ENCODE measurements at regions not wholly inside any gene's neighbourhood (a gene's known extent, or its start where the extent isn't known, plus 50 kb on each side); places are given as distances from the start of the nearest gene placed in this dataset.

DNA sequence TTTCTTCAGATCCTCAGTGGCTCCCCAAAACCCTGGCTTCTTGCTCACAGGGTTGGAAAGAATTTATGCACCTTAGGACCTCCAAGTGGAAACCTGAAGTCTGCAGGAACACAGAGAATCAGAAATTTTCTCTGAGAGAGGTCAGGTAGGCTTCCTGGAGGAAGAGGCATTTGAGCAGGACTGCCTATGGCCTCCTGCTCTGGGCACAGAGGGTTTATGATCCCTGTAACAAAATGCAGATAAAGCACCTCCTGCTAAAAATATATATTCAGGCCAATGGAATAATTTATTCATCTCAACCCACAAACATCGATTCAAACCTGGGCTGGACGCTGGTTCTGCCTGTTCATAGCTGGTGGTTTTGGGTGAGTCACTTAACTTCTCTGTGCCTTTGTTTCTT, 68.1 kb upstream of the FGF3 start:
- TF ChIP-seq, protein P1, sequence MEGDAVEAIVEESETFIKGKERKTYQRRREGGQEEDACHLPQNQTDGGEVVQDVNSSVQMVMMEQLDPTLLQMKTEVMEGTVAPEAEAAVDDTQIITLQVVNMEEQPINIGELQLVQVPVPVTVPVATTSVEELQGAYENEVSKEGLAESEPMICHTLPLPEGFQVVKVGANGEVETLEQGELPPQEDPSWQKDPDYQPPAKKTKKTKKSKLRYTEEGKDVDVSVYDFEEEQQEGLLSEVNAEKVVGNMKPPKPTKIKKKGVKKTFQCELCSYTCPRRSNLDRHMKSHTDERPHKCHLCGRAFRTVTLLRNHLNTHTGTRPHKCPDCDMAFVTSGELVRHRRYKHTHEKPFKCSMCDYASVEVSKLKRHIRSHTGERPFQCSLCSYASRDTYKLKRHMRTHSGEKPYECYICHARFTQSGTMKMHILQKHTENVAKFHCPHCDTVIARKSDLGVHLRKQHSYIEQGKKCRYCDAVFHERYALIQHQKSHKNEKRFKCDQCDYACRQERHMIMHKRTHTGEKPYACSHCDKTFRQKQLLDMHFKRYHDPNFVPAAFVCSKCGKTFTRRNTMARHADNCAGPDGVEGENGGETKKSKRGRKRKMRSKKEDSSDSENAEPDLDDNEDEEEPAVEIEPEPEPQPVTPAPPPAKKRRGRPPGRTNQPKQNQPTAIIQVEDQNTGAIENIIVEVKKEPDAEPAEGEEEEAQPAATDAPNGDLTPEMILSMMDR (conservative IDR thresholded peaks at IDR 0.05; ENCODE audit: low read length) = no peak
- TF ChIP-seq EZH2phosphoT487 (IDR thresholded peaks at IDR 0.05; ENCODE audit: borderline replicate concordance) = no peak
